Stomach (tissue), 8 donors: ENCODE measurements at regions not wholly inside any gene's neighbourhood (a gene's known extent, or its start where the extent isn't known, plus 50 kb on each side); places are given as distances from the start of the nearest gene placed in this dataset.
A peak's percentile ranks its signal among the peaks of the same experiment; 100 is the strongest.

Experiments
- DNase-seq, 2 donors: peaks; one replicate each; pipeline versions ENCODE4 v3.0.0 to v3.0.0-alpha.2; 2013 to 2019
- H3K27ac ChIP-seq, 5 donors: fragments of 200-600 bp in 4 of 5; sonication (generic) in 4 of 5; one replicate each; pipeline ENCODE4 v1.5.1; 2013 to 2019; ENCODE audit warnings: mild to moderate bottlenecking in 1 of 5, moderate library complexity in 1 of 5
- H3K27me3 ChIP-seq, 3 donors: fragments of 200-600 bp; sonication (generic); one replicate each; pipeline ENCODE4 v1.5.1; 2017 to 2019; ENCODE audit warnings: mixed run types in 1 of 3
- H3K36me3 ChIP-seq, 4 donors: fragments of 200-600 bp; sonication (generic); 1 replicate in 3 of 4; 2 replicates in 1 of 4; pipeline ENCODE4 v1.5.1; 2016 to 2019
- H3K4me1 ChIP-seq, 4 donors: fragments of 200-600 bp; sonication (generic); one replicate each; pipeline ENCODE4 v1.5.1; 2016 to 2019
- H3K4me3 ChIP-seq, 4 donors: fragments of 200-600 bp; sonication (generic) in 3 of 4; one replicate each; pipeline ENCODE4 v1.5.1; 2016 to 2019; ENCODE audit warnings: mild to moderate bottlenecking in 1 of 4
- H3K9me3 ChIP-seq, 4 donors: fragments of 200-600 bp; sonication (generic); one replicate each; pipeline ENCODE4 v1.5.1; 2016 to 2019
- EP300 ChIP-seq: sonication (generic); formaldehyde crosslinking; IDR thresholded peaks from one replicate; pipeline ENCODE4 v1.6.1; 2017; ENCODE audit warnings: antibody characterized with exemption
- POLR2A ChIP-seq, 4 donors: fragments of 450-650 bp; IDR thresholded peaks; one replicate each; pipeline ENCODE4 v1.6.1; 2016; ENCODE audit warnings: antibody characterized with exemption in 4 of 4, control low read depth in 2 of 4, mild to moderate bottlenecking in 1 of 4, moderate library complexity in 1 of 4
- POLR2AphosphoS5 ChIP-seq, 3 donors: sonication (generic); formaldehyde crosslinking; IDR thresholded peaks; one replicate each; pipeline ENCODE4 v1.6.1; 2016; ENCODE audit warnings: antibody characterized with exemption in 3 of 3
- WGBS, 5 donors: extraction: QIAGEN DNeasy Blood & Tissue Kit in 3 of 5; methylation state at CpG; one replicate each; pipeline versions ENCODE4 v1.1.5 to v1.1.7; 2013 to 2018; 5-methylcytosine and 5-hydroxymethylcytosine counted together
- intact Hi-C: fragments of 100-400 bp; cut with DNase I; formaldehyde crosslinking; loops from one replicate; pipeline ENCODE4 v1.15.1; 2023; ENCODE audit warnings: low total_unique reads
- TF ChIP-seq, protein P1 (sequence below), 7 experiments: fragments of 450-650 bp in 4 of 7; fragments of 200-600 bp in 3 of 7; sonication (generic) in 3 of 7; IDR thresholded peaks; one replicate each; pipeline ENCODE4 v1.5.1; 2016 to 2019; ENCODE audit warnings: antibody characterized with exemption in 7 of 7, control low read depth in 2 of 7, mild to moderate bottlenecking in 1 of 7
- donor health status: healthy with polysubstance abuse.
- donor health status: Bipolar disorder and iron deficiency.
- donor health status: healthy.

DNA sequence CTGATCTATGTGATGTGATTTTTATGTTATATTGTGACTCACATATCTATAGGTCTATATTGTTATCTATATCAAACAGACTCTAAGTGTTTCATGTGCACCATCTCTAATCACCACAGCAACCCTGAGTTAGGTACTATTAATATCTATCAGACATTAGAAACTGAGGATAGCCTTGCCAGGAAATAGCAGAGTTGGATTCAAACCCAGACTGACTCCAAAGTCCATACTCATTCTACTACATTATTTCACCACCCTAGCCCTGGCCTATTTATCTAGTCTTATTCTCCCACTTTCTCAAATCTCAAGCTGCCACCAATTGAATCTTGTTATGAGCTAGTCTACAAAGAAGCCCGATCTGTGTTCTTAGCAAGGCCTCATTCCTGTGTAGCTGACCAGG lies 65.4 kb upstream of the GNAO1 start:
- no peaks in the 10 kb centered on the region for H3K36me3 ChIP-seq
- no peak overlapping the region for H3K27ac ChIP-seq
- H3K4me1 ChIP-seq, result no peaks in the 10 kb centered on the region
- no peak for DNase-seq
- no peaks in the 10 kb centered on the region for H3K9me3 ChIP-seq
- WGBS, 5 donors, result 80 to 91% (median 84%) methylated on average over 1 of the region's 1 CpG
- no peak overlapping the region for H3K4me3 ChIP-seq
- intact Hi-C loops, result no loop called here
- TF ChIP-seq EP300 (no peak), POLR2AphosphoS5 (IDR thresholded peaks at IDR 0.05) (no peak), POLR2A (IDR thresholded peaks at IDR 0.05) (no peak)
- TF ChIP-seq, protein P1, sequence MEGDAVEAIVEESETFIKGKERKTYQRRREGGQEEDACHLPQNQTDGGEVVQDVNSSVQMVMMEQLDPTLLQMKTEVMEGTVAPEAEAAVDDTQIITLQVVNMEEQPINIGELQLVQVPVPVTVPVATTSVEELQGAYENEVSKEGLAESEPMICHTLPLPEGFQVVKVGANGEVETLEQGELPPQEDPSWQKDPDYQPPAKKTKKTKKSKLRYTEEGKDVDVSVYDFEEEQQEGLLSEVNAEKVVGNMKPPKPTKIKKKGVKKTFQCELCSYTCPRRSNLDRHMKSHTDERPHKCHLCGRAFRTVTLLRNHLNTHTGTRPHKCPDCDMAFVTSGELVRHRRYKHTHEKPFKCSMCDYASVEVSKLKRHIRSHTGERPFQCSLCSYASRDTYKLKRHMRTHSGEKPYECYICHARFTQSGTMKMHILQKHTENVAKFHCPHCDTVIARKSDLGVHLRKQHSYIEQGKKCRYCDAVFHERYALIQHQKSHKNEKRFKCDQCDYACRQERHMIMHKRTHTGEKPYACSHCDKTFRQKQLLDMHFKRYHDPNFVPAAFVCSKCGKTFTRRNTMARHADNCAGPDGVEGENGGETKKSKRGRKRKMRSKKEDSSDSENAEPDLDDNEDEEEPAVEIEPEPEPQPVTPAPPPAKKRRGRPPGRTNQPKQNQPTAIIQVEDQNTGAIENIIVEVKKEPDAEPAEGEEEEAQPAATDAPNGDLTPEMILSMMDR (IDR thresholded peaks at IDR 0.05), result no peak
- H3K27me3 ChIP-seq, result no peaks in the 10 kb centered on the region

DNA sequence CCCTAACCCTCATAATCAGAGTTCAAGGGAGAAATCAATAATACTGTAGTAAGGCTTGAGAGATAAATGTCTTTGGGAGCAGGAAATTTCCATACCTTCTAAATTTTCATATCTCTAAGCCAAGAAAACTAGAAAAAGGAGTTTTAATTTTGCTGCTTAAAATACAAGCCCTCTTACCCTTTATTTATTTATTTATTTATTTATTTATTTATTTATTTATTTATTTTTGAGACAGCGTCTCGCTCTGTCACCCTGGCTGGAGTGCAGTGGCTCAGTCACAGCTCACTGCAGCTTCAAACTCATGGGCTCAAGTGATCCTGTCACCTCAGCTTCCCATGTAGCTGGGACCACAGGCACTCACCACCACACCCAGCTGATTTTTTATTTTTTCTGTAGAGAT lies 69.0 kb upstream of the GNAO1 start:
- Histone ChIP-seq H3K9me3 (no peaks in the 10 kb centered on the region), H3K36me3 (no peaks in the 10 kb centered on the region), H3K4me1 (no peaks in the 10 kb centered on the region), H3K27ac (no peak overlapping the region), H3K4me3 (no peak overlapping the region), H3K27me3 (no peaks in the 10 kb centered on the region)
- WGBS, 5 donors, result 84 to 95% (median 90%) methylated on average over 2 of the region's 2 CpGs
- no peak for TF ChIP-seq POLR2AphosphoS5 (IDR thresholded peaks at IDR 0.05)
- TF ChIP-seq, protein P1 (IDR thresholded peaks at IDR 0.05), result no peak
- no peak for TF ChIP-seq POLR2A (IDR thresholded peaks at IDR 0.05)
- no peak for TF ChIP-seq EP300
- DNase-seq, result no peak
- intact Hi-C loops, result no loop called here

DNA sequence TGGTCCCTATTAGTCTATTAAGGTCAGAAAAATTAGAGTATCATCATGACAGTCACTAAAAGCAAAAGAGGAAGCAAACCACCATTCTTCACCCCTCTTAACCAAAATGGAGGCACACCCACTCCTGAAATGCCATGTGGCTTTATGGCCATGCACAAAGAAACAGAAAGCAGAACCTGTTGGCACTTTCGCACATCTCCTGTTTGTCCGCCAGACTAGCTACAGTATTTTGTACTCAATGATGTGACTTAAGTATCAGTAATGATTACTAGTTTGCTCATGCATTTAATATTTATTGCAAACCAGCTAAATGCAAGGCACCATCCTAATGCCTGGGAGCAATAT lies 70.2 kb upstream of the GNAO1 start:
- 86 to 97% (median 89%) methylated on average over 2 of the region's 2 CpGs for WGBS, 5 donors
- DNase-seq, result no peak
- Histone ChIP-seq H3K27me3 (no peaks in the 10 kb centered on the region), H3K4me1 (no peaks in the 10 kb centered on the region), H3K4me3 (no peak overlapping the region), H3K36me3 (no peaks in the 10 kb centered on the region), H3K9me3 (no peaks in the 10 kb centered on the region), H3K27ac (no peak overlapping the region)
- TF ChIP-seq POLR2AphosphoS5 (IDR thresholded peaks at IDR 0.05), result no peak
- no peak for TF ChIP-seq EP300
- TF ChIP-seq, protein P1 (IDR thresholded peaks at IDR 0.05), result no peak
- no peak for TF ChIP-seq POLR2A (IDR thresholded peaks at IDR 0.05)
- intact Hi-C loops, result no loop called here

DNA sequence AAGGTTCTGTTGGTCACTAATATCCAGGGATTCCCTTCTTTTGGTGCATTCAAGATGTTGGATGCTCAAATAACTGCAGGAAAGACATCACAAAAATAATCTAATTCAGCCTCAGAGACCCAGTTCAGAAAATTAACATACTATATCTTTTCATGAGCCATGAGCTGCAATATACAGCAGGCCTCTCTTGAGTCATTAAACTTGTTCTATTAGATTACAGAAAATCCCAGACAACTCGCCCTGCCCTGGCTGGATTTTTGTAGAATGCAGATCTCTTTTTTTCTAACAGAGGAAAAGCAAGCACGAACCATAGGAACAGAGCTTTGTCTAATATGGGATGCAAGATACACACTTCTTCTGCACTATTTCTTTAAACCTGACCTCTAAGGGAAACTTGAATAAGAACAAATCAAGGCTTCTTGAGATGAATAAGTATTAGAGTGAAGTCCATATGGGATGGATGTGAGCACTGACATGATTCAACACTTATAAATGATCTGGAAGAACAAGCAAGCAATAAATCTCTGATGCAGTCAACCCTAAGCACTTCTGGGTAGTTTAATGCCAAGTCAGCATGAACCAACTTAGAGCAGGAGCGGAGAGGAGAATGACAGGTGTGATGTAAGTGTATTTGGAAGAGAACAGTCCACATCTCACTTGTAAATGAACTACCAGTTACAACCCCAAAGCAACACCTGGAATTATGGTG lies 70.7 kb upstream of the GNAO1 start:
- intact Hi-C loops, result no loop called here
- no peak overlapping the region for H3K4me3 ChIP-seq
- no peaks in the 10 kb centered on the region for H3K4me1 ChIP-seq
- TF ChIP-seq EP300 (no peak), POLR2AphosphoS5 (IDR thresholded peaks at IDR 0.05) (no peak), POLR2A (IDR thresholded peaks at IDR 0.05) (no peak)
- TF ChIP-seq, protein P1 (IDR thresholded peaks at IDR 0.05), result no peak
- H3K9me3 ChIP-seq, result no peaks in the 10 kb centered on the region
- no peaks in the 10 kb centered on the region for H3K36me3 ChIP-seq
- H3K27me3 ChIP-seq, result no peaks in the 10 kb centered on the region
- peak in 1 of 2 donors; percentile 11 for DNase-seq
- WGBS, 5 donors, result 68 to 77% (median 73%) methylated on average over 3 of the region's 3 CpGs
- H3K27ac ChIP-seq, result no peak overlapping the region
